HepG2 (cell line): ENCODE measurements at regions not wholly inside any gene's neighbourhood (a gene's known extent, or its start where the extent isn't known, plus 50 kb on each side); places are given as distances from the start of the nearest gene placed in this dataset.
"Not testable (repeated sequence)": the region's sequence is repeated elsewhere in the genome, so short reads cannot be mapped to it uniquely, and the experiment has no call there.

Source experiments
- CTCF ChIP-seq: sonication (generic); formaldehyde crosslinking; IDR thresholded peaks from 2 replicates; pipeline ENCODE4 v1.5.0; 2020; ENCODE audit warnings: mild to moderate bottlenecking, missing genetic modification reagents, moderate library complexity
- FOSL1 ChIP-seq: sonication (generic); formaldehyde crosslinking; IDR thresholded peaks from 2 replicates; pipeline ENCODE4 v1.9.0; 2021; ENCODE audit warnings: missing genetic modification reagents, borderline replicate concordance
- POLR2G ChIP-seq: fragments of 200-400 bp; formaldehyde crosslinking; IDR thresholded peaks from 2 replicates; pipeline ENCODE4 v1.6.1; 2018; ENCODE audit warnings: mild to moderate bottlenecking, low read depth, low read length, moderate library complexity
- ZNF558 ChIP-seq: sonication (generic); formaldehyde crosslinking; IDR thresholded peaks from 2 replicates; pipeline ENCODE4 v1.9.0; 2022; ENCODE audit warnings: mild to moderate bottlenecking, missing genetic modification reagents, borderline replicate concordance

DNA sequence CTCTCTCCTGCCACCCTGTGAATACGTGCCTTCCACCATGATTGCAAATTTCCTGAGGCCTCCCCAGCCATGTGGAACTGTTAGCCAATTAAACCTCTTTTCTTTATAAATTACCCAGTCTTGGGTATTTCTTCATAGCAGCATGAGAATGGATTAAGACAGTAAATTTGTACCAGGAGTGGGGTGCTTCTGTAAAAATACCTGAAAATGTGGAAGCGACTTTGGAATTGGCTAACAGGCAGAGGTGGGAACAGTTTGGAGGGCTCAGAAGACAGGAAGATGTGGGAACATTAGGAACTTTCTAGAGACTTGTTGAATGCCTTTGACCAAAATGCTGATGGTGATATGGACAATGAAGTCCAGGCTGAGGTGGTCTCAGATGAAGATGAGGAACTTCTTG is 74.3 kb upstream of the FOXE1 start:
- TF ChIP-seq POLR2G, ZNF558, FOSL1, CTCF: not testable (repeated sequence)
